GM19438 (cell line): ENCODE measurements at regions not wholly inside any gene's neighbourhood (a gene's known extent, or its start where the extent isn't known, plus 50 kb on each side); places are given as distances from the start of the nearest gene placed in this dataset.

Experiments used
- ATAC-seq: cut with Tn5 transposase; IDR thresholded peaks from one replicate; pipeline ENCODE4 v1.9.1; 2021; ENCODE audit warnings: low read depth; ENCODE audit not compliant: unreplicated experiment

DNA sequence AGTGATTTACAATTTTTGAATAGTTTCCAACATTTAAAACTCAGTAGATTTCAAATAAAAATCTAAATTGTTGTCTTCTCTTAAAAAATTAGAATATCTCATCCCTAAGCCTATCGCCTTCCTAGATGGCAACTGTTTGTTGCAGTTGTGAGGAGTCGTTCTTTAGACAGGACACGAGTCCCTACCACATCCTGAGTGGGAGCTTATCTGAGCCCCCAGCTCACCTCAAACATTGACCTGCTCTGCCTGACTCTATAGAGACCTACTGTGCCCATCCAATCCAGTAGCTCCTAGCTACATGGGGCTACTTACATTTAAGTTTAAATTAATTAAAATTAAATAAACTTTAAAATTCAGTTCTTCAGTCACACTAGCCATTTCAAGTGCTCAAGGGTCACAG is 434.7 kb downstream of the FOXO1 start:
- no peak for ATAC-seq

DNA sequence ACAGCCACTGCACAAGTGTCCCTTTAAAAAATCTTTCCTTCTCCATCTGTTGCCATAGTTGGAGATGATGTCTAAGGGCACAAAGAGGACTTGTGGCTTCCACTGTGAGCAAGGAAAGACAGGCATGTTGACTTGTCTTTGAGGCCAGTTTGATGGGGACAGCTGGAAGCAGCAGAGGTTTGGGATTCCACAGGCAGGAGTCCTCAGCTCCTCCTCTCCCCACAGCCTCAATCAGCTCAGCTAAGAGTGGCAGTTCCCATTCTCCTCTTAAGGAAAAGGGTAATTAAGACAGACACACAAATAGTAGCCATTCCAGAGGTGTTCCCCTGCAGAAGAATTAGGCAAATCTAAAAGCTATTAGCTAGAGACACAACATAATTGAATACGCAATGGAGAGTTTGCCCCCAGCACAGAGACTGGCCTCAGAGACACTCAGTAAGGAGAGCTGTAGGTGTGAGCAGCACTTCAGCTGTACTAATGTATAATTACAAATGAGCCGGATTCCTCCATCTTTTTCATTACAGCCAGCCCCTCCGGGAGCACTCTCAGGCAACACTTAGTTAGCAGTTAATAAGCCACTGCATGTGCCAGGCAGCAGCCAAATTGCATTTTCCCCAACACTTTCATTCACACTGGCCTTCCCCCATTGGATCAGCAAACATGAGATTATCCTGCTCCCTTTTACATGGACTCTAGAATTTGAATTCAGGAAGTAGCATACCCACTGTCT is 434.0 kb downstream of the FOXO1 start:
- ATAC-seq = no peak

DNA sequence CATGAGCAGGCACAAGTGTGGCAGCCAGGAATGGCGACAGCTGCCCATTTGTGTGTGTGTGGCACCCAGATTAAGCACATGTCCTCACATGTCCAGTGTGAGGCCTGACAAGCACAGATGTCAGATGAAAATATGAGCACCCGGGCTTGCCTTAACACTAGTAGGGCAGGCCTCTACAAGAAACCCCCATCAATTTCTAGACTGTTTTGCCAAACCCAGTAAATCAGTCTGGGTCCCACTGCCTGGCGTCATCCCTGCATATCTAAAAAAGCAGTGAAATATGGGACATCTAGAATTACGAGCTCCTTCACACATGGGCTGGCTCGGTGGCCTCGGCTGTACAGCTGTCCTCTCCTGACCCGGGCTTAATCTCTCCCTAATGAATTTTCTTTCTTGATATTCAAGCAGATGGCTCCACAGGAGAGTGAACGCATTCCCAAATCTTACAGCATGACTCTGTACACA is 432.7 kb downstream of the FOXO1 start:
- ATAC-seq = no peak

DNA sequence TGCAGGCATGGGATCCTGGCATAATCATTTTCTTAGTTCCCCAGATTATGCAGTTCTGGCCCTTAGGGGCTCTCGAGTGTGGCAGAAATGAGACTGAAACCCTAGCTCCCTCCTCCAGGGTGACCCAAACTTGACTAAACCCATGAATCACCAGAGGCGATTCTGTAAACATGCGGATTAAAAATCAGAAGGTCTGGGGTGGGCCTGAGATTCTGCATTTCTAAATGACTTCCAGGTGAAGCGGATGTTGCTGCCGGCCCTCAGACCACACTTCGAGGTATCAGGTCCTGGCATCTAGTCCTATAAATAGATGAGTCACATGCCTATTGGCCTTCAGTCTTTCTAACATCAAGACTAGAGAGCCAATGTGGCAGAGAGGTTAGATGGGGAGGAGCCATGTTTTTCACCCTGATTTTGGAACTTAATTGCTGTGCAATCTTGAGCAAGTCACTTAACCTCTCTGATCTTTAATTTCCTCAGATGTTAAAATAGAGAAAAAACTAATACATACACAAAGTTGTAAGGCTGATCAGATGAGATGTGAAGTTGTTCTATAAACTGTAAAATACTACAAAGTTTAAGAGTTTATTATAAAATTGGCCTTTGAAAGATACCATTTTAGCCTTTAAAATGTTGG is 431.2 kb downstream of the FOXO1 start:
- ATAC-seq = no peak

DNA sequence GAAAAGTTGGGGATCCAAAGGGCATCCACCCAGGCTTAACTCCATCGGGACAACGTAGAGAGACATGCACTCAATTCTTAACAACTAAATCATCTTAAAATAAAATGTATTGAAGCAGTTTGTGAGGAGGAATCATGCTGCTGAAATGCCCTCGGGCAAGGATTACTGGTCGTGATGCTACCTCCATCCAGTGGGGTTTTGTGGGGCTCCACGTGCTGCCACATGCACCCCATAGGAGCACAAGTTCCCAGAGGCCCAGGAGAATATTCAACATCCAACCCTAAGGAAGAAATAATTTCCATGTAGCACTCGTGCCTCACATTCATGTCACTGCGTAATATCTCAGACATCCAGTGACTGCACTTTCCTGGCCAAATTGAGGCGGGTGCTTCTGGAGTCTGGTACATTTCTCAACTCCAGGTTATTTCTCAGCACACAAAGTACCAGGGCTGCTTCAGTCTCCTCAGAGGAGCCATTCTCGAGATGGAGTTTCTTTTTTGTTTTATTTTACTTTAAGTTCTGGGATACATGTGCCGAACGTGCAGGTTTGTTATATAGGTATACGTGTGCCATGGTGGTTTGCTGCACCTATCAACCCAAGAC is 429.8 kb downstream of the FOXO1 start:
- ATAC-seq = no peak

DNA sequence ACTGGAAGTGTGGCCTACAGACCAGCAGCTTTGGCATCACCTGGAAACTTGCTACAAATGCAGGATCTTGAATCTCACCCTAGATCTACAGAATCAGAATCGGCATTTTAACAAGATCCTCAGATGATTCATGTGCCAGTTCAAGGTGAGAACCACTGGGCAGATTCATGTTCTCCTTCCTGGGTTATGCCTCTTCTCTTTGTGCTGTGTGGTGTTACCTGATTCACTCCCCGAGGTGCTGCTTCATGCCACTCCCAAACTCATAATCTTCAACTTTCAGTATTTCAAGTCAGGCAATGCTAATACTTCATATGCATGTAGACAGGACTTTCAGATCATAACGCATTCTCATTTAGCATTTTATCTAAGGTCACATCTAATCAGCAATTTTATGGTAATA is 427.7 kb downstream of the FOXO1 start:
- no peak for ATAC-seq

DNA sequence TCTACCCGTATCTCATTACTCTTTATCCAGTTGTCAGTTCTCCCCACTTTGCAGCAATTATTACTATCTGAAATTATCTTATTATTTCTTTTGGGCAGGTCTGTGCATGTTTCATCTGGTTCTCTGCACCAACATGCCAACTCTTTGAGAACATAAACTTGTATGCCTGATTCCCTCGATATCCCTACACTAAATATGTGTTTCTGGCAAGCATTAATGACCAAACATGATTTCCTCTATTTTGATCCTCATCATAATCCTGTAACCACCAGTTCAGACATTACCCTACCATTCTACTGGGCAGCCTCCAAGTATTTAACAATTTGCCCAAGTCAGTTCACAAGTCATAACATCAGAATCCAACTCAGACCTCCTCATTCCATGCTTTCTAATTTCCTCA is 426.1 kb downstream of the FOXO1 start:
- ATAC-seq = no peak

DNA sequence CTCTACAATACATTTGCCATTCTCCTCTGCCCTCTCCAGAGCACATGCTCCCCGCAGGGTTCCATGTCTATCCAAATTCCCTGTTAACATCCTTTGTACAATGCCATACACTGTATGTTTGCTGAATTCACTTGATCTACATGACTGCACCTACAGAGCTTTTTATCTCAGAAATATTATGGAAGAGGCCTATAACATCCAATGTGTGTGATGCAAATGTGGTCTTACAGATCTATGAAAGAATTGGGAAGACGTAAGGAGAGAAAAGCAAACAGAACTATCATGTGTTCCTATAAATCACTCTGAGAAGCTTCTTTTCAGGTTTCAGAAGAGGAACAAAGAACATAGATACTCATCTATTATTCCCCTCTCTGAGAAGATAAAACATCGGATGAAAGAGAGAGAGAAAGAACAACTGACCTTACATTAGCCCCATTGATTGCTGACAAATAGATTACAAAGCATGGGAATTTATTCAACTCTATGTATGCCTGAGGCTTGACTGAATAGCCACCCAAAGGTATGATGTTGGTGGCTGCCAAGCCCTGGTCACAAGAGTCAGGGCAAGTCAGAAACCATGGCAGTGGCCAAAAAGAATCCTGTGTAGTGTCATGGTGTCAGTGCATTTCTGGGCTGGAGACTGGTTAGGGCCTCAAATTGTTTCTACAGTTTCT is 425.2 kb downstream of the FOXO1 start:
- no peak for ATAC-seq

DNA sequence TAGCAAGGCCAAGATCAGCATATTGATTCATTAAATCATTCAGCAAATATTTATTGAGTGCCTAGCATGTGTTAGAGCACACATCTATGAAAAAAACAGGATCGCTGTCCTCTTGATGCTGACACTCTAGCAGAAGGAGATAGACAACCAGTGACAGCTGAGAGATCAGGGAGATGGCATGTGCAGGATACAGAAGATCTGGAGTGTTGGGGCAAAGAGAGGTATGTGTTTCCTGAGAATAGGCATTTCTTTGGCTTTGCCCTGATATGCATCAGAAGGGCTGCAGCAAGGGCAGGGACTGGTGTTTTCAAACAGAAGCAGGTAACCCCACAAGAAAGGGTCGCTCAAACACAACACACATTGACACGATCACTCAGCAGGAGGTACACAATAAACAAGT is 423.4 kb downstream of the FOXO1 start:
- ATAC-seq = no peak

DNA sequence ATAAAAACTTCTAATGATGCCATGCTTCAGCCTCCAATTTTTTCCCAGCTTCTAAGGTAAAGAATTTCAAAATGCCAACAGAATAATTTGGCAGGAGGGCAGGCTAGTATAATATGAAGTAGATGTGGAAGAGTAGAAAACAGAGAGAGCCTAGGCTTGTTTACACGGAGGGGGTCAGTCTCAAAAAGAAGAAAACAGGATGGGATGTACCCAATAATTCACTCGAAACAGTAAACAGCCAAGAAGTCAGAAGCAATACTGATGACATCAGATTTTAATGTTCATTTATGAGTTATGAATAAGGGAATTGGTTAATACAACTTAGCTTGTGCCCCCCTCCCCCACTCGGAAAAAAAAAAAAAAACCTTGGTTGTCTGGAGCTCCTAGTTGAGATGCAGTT is 422.5 kb downstream of the FOXO1 start:
- no peak for ATAC-seq

DNA sequence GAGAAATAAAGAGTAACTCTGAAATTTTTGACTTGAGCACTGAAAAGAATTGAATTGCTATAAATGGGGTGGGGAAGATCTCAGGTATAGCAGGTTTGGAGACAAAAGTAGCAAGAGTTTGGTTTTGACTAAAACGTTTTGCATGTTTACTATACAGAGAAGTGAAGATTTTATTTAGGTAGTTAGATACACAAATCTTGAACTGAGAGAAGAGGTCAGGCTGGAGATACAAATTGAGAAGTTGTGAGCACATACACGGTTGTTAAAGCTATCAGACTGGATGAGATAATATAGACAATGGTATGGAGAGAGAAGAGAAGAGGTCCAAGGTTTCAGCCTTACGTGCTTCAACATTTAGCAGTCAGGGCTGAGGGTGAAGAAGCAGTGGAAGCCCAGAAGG is 420.9 kb downstream of the FOXO1 start:
- ATAC-seq = no peak

DNA sequence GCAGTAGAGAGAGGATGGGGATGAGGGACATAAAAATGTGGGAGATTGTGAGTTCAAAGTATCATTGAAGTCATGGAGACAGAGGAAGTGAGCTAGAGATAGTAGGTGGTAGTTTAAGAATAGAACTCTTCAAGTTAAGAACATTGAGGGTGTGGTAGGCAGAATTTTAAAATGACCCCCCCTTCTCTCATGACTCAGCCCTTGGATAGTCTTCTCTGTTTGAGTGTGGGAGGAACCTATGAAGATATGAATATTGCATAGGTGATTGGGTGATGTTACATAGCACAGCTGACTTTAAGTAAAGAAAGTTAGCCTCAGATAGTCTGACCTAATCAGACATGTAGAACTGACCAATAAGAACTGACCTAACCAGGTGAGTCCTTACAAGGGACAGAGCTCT is 418.6 kb downstream of the FOXO1 start:
- ATAC-seq = no peak

DNA sequence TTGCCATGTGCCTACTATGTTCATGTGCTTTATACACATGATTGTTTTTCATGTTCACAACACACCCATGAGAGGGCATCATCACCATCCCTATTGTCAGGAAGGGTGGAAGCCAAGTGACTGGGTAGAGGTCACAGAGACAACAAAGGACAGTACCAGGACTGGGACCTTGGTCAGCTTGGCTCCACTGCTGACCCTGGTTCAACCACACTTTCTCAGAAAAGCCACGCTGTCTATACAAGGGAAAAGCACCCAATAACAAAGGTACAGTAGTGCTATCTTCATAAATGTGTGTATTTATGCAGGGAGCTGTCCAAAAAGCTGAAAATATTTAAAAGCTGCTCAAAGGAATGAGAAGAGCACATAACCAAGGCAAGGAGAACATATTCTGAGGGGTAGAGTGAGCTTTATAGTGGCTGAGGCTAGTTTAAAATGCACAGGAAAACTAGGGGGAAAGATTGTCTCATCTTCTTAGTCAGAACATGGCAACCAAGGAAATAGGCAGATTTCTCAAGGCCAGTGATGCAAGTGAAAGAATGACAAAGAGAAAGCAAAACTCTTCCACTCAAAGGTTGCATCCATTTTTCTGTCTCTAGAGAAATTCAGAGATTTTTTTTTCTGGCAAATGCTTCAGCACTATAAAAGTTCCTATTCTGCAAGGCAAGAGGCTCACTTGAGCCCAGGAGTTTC is 415.0 kb downstream of the FOXO1 start:
- ATAC-seq = no peak

DNA sequence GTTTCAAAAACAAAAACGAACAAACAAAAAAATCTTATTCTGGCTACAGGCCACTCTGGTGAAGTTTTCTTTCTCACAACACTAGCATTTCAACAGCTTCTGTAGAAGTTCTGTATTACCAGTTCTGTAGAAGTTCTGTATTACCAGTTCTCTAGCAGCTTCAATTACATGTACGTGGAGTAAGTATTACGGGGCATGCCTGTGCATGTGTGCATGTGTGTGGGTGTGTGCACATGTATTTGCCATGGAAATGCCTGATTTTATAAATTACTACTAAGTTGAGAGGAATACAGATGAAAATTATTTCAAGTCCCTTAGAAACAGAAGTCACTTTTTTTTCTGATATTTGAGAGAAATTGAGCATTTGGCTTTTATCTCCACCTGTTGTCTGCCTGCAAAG is 414.2 kb downstream of the FOXO1 start:
- ATAC-seq = no peak

DNA sequence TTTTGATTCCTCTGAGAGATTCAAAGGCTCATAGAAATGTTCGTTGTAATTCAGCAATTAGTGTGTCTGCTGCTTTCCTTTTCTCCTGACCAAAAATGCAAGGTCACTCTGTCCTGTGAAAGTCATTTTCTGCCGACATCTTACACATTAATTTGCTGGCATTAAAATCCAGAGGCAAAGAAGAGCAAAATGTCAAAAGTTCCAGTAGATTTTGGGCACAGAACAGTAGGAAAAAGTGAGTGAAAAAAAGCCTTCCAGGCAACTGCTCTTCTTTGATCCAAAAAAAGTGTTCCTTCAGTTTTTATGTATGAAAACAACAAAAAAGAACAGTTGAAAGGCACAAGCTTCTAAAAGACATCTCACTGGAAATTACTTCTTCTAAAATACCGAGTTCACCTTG is 413.8 kb downstream of the FOXO1 start:
- ATAC-seq = no peak

DNA sequence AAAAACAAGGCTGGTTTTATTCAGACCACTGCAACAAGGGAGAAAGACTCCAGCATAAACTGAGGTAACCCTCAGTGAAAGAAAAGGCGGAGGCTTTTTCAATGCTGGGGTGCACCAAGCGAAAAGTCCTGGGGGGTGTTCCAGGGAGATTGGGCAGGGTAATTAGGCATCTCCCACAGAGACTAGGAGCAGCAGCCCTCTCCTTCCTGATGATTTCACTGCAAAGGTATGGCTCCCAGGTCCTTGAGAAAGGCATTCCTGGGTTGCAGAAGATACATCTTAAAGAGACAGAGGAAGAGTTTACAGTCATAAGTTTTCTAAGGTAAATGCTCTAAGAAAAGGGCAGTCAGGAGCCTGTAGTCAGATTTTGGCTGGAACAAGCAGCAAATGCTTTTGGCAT is 412.0 kb downstream of the FOXO1 start:
- ATAC-seq = no peak

DNA sequence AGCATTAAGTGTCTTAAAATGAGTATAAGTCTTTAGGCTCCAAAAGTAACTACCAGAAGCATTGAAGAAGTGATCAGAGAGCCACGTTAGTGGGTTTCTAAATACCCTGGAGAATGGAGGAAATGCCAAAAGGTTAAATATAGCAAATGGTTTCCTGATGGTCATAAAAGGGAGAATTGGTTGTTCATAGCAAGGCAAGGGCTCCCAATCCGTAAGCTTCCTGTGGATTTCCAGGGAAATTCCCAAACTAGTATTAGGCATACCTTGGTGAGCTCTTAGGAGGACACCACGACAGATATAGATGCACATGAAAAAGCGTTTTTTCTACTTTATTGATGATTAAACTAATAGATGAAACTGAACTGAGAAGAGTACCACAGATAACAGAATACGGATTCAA is 410.9 kb downstream of the FOXO1 start:
- ATAC-seq = no peak

DNA sequence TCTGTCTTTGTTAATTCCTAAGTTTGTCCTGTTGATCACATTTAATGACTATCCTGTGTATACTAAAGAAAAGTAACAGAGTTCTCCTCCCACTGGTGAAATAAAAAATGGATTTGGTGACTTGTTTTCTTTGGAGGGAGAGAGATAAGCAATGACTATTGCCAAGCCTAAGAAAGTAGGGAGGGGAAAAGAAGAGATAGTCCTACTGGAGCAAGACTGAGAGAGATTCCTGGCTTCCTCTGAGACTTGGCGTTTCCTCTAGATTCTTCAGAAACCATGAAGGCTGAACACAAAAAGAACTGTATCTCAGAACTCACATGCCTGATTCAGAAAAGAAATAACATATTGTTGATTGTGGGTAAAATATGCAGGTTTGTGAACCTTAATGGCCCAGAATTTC is 406.5 kb downstream of the FOXO1 start:
- no peak for ATAC-seq

DNA sequence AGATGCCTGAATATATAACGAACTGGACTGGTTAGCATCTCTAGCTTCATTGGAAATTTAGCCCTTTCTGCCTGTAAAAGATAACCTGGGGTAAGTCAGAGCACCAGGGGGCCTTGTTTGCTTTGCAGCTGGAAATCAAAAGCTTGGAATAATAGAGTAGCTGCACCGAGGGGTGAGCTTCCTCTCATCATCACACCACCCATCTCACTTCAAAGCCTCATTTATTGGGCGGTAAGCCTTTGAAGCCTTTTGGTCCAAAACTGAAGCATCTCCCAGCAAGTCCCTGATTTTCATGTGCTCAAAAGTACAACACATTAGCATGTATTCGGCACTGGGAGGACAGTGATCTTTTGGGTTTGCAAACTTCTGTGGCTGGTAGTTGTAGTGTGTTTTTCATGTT is 405.1 kb downstream of the FOXO1 start:
- ATAC-seq = no peak

DNA sequence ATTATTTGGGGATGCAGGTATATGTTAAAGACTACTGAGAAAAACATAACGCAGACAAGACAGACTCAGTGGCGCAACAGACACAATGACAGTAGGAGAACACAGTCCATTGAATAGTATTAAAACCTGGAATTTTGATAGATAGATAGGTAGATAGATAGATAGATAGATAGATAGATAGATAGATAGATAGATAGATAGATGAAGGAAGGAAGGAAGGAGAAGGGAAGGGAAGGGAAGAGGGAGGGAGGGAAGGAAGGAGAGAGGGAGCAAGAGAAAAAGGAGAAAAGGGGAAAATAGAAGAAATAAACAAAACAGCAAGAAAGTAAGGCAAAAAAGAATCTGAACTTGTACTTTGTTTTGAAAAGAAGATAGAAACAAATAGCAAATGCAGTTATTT is 404.5 kb downstream of the FOXO1 start:
- ATAC-seq = no peak

DNA sequence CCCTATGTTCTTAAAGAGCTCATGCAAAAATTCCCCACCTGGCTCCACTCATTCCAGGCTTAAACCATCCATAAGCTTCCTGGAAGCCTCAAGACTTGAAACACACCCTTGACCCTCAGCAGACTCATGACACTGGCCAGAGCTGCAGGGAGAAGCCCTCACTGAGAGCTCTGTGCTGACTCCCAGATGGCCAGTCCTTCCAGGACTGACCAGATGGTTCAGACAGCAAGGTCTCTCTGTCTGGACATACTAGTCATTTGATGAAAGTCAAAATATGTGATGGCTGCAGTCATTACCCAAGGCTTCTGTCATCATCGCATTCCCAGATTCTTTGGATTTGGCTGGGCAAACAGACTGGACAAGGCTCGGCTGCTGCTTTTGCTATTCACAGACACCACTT is 397.4 kb downstream of the FOXO1 start:
- ATAC-seq = no peak
